Heart left ventricle (tissue), 16 donors: ENCODE measurements at regions not wholly inside any gene's neighbourhood (a gene's known extent, or its start where the extent isn't known, plus 50 kb on each side); places are given as distances from the start of the nearest gene placed in this dataset.

ENCODE experiments used
- ATAC-seq, 4 donors: fragments of 200-7000 bp; cut with Tn5 transposase; one replicate each; pipeline ENCODE4 v1.9.1; 2020 to 2022; ENCODE audit warnings: moderate library complexity in 4 of 4, mild to moderate bottlenecking in 3 of 4, moderate number of reproducible peaks in 1 of 4
- DNase-seq, 5 donors: peaks; one replicate each; pipeline ENCODE4 v3.0.0-alpha.2; 2020
- H3K27ac ChIP-seq, 12 donors: fragments of 200-600 bp; sonication (generic) in 4 of 12; one replicate each; pipeline versions ENCODE4 v1.5.0 to v1.8.0; 2016 to 2022; ENCODE audit warnings: mild to moderate bottlenecking in 2 of 12
- H3K27me3 ChIP-seq, 9 donors: fragments of 200-600 bp; sonication (generic) in 2 of 9; one replicate each; pipeline versions ENCODE4 v1.5.1 to v1.8.0; 2016 to 2022; ENCODE audit warnings: mild to moderate bottlenecking in 3 of 9
- H3K36me3 ChIP-seq, 9 donors: fragments of 200-600 bp; sonication (generic) in 2 of 9; one replicate each; pipeline versions ENCODE4 v1.5.0 to v1.8.0; 2018 to 2022; ENCODE audit warnings: mild to moderate bottlenecking in 2 of 9
- H3K4me1 ChIP-seq, 12 donors: fragments of 200-600 bp; sonication (generic) in 4 of 12; one replicate each; pipeline versions ENCODE4 v1.5.0 to v1.8.0; 2016 to 2022; ENCODE audit warnings: mild to moderate bottlenecking in 3 of 12
- H3K4me3 ChIP-seq, 12 donors: fragments of 200-600 bp; sonication (generic) in 4 of 12; one replicate each; pipeline versions ENCODE4 v1.5.0 to v1.8.0; 2017 to 2022; ENCODE audit warnings: mild to moderate bottlenecking in 9 of 12, moderate library complexity in 4 of 12
- H3K9me3 ChIP-seq, 12 donors: fragments of 200-600 bp; sonication (generic) in 4 of 12; one replicate each; pipeline versions ENCODE4 v1.5.0 to v1.8.0; 2016 to 2022; ENCODE audit warnings: mild to moderate bottlenecking in 1 of 12
- POLR2A ChIP-seq, 2 donors: fragments of 450-650 bp; IDR thresholded peaks; one replicate each; pipeline ENCODE4 v1.6.1; 2017; ENCODE audit warnings: antibody characterized with exemption in 2 of 2, mild to moderate bottlenecking in 2 of 2, moderate library complexity in 2 of 2
- WGBS, 4 donors: extraction: QIAGEN DNeasy Blood & Tissue Kit in 2 of 4; methylation state at CpG; one replicate each; pipeline versions ENCODE4 v1.1.5 to v1.1.7; 2013 to 2018; 5-methylcytosine and 5-hydroxymethylcytosine counted together
- intact Hi-C, 10 donors: fragments of 100-400 bp; cut with DNase I; formaldehyde crosslinking; loops; one replicate each; pipeline versions ENCODE4 v1.11.1 to v1.14.2; 2022
- TF ChIP-seq, protein P1 (sequence below), 12 donors: fragments of 200-600 bp; sonication (generic) in 4 of 12; IDR thresholded peaks; one replicate each; pipeline versions ENCODE4 v1.5.0 to v1.8.0; 2018 to 2022; ENCODE audit warnings: antibody characterized with exemption in 12 of 12, mild to moderate bottlenecking in 5 of 12
- donor health status: ischemic (EF 13 %, LVEDD 7.1; RV severe dilation, severe dysfunction).
- donor health status: healthy with polysubstance abuse.
- donor health status: DM: no; HTN: yes; CAD: no.
- donor health status: DM: no; HTN: no; CAD: no.
- donor health status: ischemic (EF 25% LVEDD 6.9; RV normal size, moderate dysfunction).
- donor health status: ischemic (EF 25% LVEDD 5.7; RV mildly dilated, moderate dysfunction).
- donor health status: healthy.
- donor health status: DM: yes; HTN: yes; CAD: no.
- donor health status: ischemic (EF 35%, LVEDD 5.7; RV mildly dilated, moderate dysfunction).
- donor health status: nonischemic (EF 11% LVEDD 7.7; RV severe dilation, severe dysfunction).
- donor health status: DM: yes; HTN: yes; CAD: no.
- donor health status: PGD.
- donor health status: ischemic (EF 29% LVEDD 5.4; RV normal size, mild dysfunction).
- donor health status: nonischemic (EF 23%, LVEDD 6.1; RV moderate dilation, normal function).

- WGBS, 4 donors, result 47 to 64% (median 58%) methylated on average over 3 of the region's 3 CpGs
- intact Hi-C loops, result no loop called here
- Histone ChIP-seq H3K4me3 (no peak overlapping the region), H3K4me1 (no peaks in the 10 kb centered on the region), H3K36me3 (no peaks in the 10 kb centered on the region), H3K27ac (no peak overlapping the region), H3K27me3 (peaks cover 0 to 11% (median 0%) of the 10 kb centered on the region in 9 donors), H3K9me3 (no peaks in the 10 kb centered on the region)
- ATAC-seq (no peak), DNase-seq (no peak)
- TF ChIP-seq, protein P1, sequence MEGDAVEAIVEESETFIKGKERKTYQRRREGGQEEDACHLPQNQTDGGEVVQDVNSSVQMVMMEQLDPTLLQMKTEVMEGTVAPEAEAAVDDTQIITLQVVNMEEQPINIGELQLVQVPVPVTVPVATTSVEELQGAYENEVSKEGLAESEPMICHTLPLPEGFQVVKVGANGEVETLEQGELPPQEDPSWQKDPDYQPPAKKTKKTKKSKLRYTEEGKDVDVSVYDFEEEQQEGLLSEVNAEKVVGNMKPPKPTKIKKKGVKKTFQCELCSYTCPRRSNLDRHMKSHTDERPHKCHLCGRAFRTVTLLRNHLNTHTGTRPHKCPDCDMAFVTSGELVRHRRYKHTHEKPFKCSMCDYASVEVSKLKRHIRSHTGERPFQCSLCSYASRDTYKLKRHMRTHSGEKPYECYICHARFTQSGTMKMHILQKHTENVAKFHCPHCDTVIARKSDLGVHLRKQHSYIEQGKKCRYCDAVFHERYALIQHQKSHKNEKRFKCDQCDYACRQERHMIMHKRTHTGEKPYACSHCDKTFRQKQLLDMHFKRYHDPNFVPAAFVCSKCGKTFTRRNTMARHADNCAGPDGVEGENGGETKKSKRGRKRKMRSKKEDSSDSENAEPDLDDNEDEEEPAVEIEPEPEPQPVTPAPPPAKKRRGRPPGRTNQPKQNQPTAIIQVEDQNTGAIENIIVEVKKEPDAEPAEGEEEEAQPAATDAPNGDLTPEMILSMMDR (IDR thresholded peaks at IDR 0.05), result no peak
- no peak for TF ChIP-seq POLR2A (IDR thresholded peaks at IDR 0.05)
Measured at GRCh38 chr16:82481455-82481854, 145.3 kb upstream of the CDH13 start.

DNA sequence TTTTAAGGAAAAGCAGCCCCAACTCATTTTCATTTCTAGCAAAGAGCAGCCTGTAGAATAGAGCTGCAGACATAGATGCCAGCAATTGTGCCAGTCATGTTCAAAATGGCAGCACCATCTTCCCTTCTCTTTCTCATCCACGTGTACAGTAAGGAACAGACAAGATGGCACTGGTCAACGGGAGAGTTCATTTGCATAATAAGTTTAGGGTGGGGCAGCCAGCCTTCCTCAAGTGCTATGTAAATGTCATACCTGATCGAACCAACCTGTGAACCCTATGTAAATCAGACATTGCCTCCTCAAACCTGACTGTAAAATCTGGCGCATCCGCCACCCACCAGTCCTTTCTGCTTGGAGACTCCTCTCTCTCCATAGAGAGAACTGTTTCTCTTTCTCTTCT is 150.0 kb upstream of the CDH13 start:
- TF ChIP-seq POLR2A (IDR thresholded peaks at IDR 0.05), result no peak
- TF ChIP-seq, protein P1 (IDR thresholded peaks at IDR 0.05), result no peak
- ATAC-seq (no peak), DNase-seq (no peak)
- H3K27ac ChIP-seq, result no peak overlapping the region
- no peaks in the 10 kb centered on the region for H3K4me1 ChIP-seq
- H3K27me3 ChIP-seq, result peaks cover 0 to 7% (median 0%) of the 10 kb centered on the region in 9 donors
- H3K36me3 ChIP-seq, result no peaks in the 10 kb centered on the region
- peaks cover 0 to 8% (median 0%) of the 10 kb centered on the region in 12 donors for H3K9me3 ChIP-seq
- WGBS, 4 donors, result 69 to 82% (median 79%) methylated on average over 5 of the region's 5 CpGs
- no peak overlapping the region for H3K4me3 ChIP-seq
- intact Hi-C loops, result no loop called here

- H3K4me3 ChIP-seq, result no peak overlapping the region
- H3K9me3 ChIP-seq, result peaks cover 0 to 8% (median 0%) of the 10 kb centered on the region in 12 donors
- ATAC-seq (no peak), DNase-seq (no peak)
- no peak for TF ChIP-seq POLR2A (IDR thresholded peaks at IDR 0.05)
- TF ChIP-seq, protein P1 (IDR thresholded peaks at IDR 0.05), result no peak
- no peaks in the 10 kb centered on the region for H3K27me3 ChIP-seq
- no peak overlapping the region for H3K27ac ChIP-seq
- H3K4me1 ChIP-seq, result no peaks in the 10 kb centered on the region
- 41 to 58% (median 54%) methylated on average over 8 of the region's 8 CpGs for WGBS, 4 donors
- H3K36me3 ChIP-seq, result no peaks in the 10 kb centered on the region
- intact Hi-C loops, result no loop called here
Measured at GRCh38 chr16:82470620-82471152, 156.1 kb upstream of the CDH13 start.

DNA sequence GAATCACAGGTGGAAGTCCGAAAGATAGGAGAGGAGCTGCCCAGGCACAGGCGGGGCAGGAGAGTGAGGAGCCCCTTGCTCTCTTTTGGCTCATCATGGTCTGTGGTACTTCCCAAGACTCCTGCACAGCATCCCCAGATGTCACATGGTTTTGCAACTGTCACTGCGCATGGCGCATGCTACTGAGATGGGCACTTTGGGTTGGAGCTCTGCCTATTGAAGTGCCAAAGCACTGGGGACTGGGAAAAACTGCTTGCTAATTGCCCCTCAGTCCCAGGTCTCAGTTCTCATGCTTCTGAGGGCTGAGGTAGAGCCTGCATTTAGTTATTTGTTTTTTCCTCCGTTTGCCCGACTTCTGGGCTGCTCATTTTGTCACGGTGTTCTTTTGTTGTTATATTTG is 156.8 kb upstream of the CDH13 start:
- Histone ChIP-seq H3K36me3 (no peaks in the 10 kb centered on the region), H3K27me3 (no peaks in the 10 kb centered on the region), H3K9me3 (peaks cover 0 to 8% (median 0%) of the 10 kb centered on the region in 12 donors), H3K4me1 (no peaks in the 10 kb centered on the region), H3K27ac (no peak overlapping the region), H3K4me3 (no peak overlapping the region)
- intact Hi-C loops, result no loop called here
- 85 to 90% (median 89%) methylated on average over 7 of the region's 7 CpGs for WGBS, 4 donors
- DNase-seq (no peak), ATAC-seq (no peak)
- TF ChIP-seq, protein P1 (IDR thresholded peaks at IDR 0.05), result no peak
- no peak for TF ChIP-seq POLR2A (IDR thresholded peaks at IDR 0.05)
